T-helper 1 cell treated with Interleukin-12 subunit alpha and Interleukin-12 subunit beta and Interleukin-4 antibody, amounts not matched to agents 30 ng/mL and 1 ng/mL, for 36 hours (primary cell): ENCODE measurements at regions not wholly inside any gene's neighbourhood (a gene's known extent, or its start where the extent isn't known, plus 50 kb on each side); places are given as distances from the start of the nearest gene placed in this dataset.

ENCODE experiments used
- intact Hi-C: fragments of 100-400 bp; cut with micrococcal nuclease; formaldehyde crosslinking; loops from one replicate; pipeline ENCODE4 v1.15.1; 2024

- intact Hi-C loops = no loop called here
Measured at GRCh38 chr3:153958635-153959595, 162.3 kb upstream of the ARHGEF26 start.

- intact Hi-C loops = no loop called here
Measured at GRCh38 chr3:153960458-153961074, 160.6 kb upstream of the ARHGEF26 start.

DNA sequence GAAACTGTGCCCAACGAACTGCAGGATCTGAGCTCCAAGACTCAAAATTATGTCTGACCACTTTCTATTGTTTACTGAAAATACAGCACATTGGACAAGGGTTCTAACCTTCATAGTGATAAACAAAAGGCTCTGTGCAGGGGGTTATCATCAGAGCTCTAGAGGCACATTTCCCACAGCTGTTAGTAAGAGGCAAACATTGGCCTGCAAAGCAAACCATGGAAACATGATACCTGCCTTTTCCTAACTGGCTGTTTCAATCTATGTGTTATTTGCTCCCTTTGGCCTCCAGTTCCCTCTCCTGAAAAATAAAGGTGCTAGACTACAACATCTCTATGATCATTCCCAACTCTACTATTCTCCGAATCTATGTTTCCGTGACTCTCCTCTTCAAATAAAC is 159.7 kb upstream of the ARHGEF26 start:
- intact Hi-C loops = no loop called here

DNA sequence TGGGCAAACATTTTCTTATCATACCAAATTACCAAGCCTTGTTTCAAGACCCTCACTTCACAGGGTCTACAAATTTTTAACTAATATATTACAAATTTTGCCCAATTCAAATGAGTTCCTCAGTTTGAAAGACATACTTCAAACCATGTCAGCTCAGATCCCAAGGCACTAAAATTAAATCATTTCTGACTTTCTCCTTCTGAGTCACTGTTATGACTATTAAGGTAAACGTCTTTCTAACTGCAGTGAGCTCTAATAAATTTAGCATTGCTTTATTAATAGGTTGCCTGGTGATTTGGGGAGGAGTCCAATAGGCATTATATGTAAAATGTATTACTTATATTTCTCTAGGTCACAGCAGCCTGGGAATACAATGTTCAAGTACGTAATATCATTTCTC is 158.2 kb upstream of the ARHGEF26 start:
- intact Hi-C loops = no loop called here

DNA sequence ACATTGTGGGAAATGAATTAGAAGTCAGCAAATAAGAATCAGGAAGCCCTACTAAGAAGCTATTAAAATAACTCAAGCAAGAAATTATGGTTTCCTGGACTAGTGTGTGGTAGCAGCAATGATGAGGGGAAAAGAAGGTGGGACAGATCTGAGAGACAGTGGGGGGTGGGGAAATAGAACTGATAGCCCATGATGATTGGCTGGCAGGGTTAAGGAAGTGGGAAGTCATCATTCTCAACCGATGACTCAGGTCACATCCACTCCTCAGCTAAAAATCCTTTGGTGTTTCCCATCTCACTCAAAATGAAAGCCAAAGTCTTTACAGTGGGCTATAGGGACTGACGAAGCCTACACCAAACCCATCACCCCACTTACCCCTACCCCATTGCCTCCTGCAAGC is 153.9 kb upstream of the ARHGEF26 start:
- intact Hi-C loops = no loop called here

DNA sequence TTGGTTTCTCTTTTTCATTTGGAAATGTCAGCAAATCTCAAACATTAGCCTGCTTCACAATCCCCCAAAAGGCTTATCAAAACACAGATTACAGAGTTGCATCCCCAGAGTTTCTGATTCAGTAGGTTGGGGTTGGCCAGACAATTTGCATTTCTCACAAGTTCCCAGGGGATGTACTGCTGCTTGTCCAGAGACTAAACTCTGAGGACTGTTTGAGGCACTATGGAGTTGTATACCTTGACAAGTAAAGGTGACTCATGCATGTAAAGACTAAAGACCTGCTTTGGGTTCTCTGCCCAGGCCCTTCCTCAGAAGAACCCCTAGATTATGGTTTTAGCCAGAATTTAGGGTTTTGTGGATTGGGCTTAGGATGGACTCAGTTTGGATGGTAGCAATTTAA is 151.1 kb upstream of the ARHGEF26 start:
- intact Hi-C loops = loop anchor here (5.0 kb wide), 1 partner anchor 928 kb away; no protein-coding TSS in a partner anchor

DNA sequence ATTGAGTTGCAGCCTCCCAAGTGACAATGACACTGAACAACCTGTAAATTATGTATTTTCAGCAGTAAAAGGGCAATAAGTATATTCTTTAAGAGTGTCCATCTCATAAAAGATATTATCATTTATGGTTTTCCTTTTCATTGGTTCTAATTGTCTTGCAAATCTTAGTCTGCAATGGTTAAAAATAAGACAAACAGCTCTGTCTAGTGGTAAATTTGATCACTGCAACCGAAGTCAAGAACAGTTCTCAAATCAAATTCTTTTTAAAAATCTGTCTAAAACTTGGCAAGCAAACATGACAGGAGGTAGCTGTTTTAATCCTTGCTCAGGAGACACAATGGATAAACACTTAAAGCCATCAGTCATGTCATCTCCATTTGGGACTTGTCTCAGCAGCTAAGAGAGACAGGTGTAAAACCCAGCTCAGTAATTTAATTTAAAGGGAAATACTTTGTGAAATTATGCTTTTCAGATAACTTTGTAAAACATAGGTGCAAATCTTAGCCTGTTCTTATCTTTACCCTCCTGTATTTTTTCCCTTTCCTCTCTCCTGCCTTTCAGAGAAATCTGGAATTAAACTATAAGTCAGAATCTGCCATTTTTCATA is 150.3 kb upstream of the ARHGEF26 start:
- intact Hi-C loops = loop anchor here (5.0 kb wide), 1 partner anchor 929 kb away; no protein-coding TSS in a partner anchor

GRCh38 chr3:153972862-153973261 is 148.3 kb upstream of the ARHGEF26 start:
- intact Hi-C loops = loop anchor here (5.0 kb wide), 1 partner anchor 931 kb away; no protein-coding TSS in a partner anchor

- intact Hi-C loops = loop anchor here (5.0 kb wide), 1 partner anchor 931 kb away; no protein-coding TSS in a partner anchor
Measured at GRCh38 chr3:153973722-153974265, 147.4 kb upstream of the ARHGEF26 start.

DNA sequence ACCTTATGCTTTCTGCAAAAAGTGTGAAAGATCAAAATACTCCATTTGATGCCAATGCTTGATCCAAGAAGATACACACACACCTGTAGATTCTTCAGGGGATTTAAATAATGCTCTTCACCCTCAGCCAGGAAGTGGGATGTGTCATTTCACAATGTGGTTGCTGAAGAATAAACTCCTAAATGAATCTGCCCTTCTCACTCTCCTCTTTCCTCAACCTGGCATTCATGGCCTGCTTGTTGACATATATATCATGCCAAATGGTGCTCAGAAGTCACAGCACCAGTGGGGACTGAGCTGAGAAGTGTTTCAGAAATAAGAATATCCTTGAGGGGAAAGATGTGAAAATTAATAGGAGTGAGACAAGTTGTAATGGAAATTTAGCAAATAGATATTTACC is 146.6 kb upstream of the ARHGEF26 start:
- intact Hi-C loops = loop anchor here (5.0 kb wide), 1 partner anchor 932 kb away; no protein-coding TSS in a partner anchor

DNA sequence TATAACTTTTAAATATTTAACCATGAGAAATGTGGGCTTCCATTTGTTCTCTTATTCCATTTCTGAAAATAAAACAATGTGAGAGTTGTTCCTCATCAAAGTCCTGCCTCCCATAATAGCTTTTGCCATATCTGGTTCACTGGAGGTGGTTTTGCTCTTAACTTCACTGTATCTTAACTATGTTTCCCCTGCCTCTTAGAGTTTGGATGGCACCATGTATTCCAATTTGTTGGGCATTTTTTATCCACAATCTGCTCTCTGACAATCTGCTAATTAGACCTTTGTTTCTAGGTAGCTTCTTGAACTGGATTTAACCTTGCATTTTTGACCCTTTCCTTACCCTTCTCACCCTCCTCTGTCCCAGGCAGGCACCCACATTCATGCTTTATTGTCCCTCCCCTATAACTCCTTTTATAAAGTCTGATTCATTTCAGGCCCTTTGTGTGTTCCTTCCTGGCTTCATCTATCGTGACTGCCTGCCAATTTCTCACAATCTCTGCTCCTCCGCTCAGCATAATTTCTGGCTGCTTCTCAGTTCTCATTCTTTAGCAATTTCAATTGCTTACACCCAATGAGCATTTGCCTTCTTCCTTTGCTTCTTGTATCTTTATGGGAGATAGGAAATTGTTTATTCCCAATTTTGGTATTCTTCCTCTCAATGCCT is 144.2 kb upstream of the ARHGEF26 start:
- intact Hi-C loops = no loop called here

DNA sequence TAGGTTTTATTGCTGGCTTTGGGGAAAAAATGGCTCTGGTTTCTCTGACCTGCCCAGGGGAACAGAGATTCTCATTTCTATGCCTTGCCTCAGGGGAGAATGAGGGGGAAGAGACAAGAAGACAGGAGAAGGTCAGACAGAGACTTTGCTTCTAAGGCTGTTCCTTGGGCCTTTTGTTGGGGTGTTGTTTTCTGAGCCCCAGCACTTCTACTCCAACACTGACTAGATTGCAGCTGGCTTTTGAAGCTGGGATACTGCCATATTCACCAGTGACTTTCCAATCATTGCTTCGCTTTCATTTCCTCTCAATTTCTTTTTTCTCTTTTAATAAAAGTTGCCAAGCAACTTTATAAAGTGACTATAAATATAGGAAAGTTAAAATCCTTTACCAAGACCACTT is 143.2 kb upstream of the ARHGEF26 start:
- intact Hi-C loops = no loop called here

DNA sequence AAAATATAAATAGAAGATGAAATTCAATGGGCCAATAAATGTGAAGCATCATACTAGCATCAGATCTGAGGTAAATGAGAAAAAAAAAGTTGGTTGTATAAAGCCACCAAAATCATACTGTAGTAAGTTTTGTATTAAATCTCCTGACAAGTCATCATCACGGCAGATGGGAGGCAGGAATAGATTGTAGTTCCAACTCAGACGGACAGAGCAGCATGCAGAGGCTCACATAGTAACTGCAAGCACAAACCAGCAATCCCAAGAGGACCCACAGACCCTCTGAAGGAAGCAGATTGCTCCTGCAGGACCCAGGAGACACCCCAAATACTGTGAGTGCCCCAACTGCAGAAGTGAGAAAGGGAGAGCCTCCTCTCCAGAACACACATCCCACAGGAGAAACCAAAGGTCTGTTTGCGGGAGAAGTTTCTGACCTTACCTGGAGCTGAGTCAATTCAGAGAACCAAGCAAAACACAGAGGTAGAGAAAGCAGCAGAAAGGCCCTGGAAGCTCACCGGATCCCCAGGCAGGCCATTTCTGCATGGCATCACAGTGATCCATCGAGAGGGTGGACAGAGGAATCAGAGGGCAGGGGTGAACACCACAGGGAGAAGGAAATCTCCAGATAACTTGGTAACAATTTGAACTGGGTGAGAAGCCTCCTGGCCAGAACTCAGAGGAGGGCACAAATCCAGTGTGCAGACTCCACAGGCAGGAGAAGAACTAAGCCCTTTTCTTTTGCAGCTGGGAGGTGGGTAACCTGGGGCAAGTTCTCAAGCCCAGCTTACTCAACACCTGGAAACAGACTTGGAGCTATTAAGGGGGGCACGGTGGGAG is 141.6 kb upstream of the ARHGEF26 start:
- intact Hi-C loops = no loop called here

- intact Hi-C loops = no loop called here
Measured at GRCh38 chr3:153980252-153980590, 141.0 kb upstream of the ARHGEF26 start.

DNA sequence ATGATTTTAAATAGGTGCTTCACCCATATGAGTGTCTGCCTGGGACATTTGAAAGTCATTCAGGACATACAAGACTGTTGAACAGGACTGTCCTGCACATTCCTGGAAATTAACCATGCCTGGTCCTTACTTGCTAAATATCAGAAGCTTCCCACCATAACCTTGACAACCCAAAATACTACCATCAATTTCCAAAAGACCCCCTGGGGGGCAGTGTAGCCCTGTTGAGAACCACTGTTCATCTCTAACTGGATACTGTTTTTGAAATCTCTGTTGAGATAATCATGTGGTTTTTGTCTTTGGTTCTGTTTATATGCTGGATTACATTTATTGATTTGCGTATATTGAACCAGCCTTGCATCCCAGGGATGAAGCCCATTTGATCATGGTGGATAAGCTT is 123.8 kb upstream of the ARHGEF26 start:
- intact Hi-C loops = loop anchor here (2.0 kb wide), 1 partner anchor 255 kb away; no protein-coding TSS in a partner anchor

- intact Hi-C loops = no loop called here
Measured at GRCh38 chr3:154003649-154004048, 117.5 kb upstream of the ARHGEF26 start.

GRCh38 chr3:154011036-154011435 is 110.2 kb upstream of the ARHGEF26 start:
- intact Hi-C loops = no loop called here

- intact Hi-C loops = no loop called here
Measured at GRCh38 chr3:154013736-154014135, 107.5 kb upstream of the ARHGEF26 start.

DNA sequence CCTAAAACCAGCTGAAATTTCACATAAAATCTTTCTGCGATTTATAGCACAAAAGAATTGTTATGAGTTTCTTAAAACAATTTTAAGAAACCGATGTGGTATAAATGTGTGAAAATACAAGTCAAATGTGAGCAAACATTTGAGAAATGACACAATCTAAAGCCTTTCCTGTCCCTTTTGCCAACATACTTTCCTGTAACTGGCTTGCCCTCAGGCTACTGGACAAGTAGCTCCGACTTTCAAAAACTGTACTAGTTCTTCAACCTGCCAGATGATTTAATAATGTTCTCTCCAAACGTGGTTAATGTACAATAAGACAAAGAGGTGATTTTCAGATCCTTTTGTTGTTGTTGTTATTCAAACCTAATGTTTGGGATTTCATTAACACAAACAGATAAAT is 105.9 kb upstream of the ARHGEF26 start:
- intact Hi-C loops = no loop called here

DNA sequence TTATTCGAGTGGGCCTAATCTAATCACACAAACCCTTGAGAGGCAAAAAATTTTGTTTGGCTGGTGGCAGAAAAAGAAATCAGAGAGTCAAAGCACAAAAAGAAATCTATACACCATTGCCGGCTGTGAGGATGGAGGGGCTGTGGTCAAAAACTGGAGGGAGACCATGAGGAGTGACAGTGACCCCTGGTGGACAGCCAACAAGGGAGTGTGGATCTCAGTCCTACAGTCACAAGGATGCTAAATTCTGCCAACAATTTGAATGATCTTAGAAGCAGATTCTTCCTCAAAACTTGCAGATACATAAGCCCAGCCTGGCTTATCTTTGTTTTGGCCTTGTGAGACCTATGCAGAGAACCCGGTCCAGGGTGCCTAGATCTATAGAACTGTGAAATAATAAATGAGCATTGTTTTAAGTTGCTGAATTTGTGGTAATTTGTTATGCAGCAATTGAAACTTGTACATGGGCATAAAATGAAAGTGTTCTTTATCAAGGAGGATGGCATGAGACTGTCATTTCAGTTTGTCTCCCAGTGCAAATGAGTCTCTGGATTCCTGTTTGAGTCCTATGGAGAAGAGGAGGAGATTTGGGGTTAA is 103.0 kb upstream of the ARHGEF26 start:
- intact Hi-C loops = loop anchor here (1.0 kb wide), 2 partner anchors 975 to 992 kb away; no protein-coding TSS in a partner anchor
